ENCODE measurements at regions not wholly inside any gene's neighbourhood (a gene's known extent, or its start where the extent isn't known, plus 50 kb on each side); places are given as distances from the start of the nearest gene placed in this dataset.

DNA sequence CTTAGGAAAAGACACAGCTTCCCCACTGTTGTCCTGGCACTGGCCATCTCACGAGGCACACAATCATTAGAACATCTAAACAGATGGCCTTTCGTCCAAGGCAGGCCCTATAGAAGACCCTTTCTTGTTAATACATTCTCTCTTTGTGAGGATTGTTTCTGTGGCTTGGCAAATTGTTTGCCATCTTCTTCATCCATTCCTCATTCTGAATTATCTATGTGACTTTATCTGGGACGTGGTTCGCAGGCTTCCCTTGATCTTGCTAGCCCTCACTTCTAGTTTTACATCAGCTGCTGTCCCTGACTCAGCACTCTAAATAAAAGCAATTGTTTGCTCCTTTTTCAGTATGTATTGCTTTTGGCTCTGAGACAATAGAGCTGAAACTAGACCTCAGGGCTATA is 101.1 kb upstream of the ZC3H11B start:
- Histone ChIP-seq H2BK15ac (ENCODE audit: low read depth, low read length) (no peak overlapping the region), H3K14ac (replicated peaks; ENCODE audit: low read depth, low read length) (no peak overlapping the region), H4K20me1 (ENCODE audit: insufficient read depth, low read length) (no peaks in the 10 kb centered on the region), H4K8ac (ENCODE audit: low read depth in 2 of 2, low read length in 2 of 2) (no peak overlapping the region), H3K18ac (ENCODE audit: low read depth, low read length) (no peak overlapping the region), H3K56ac (ENCODE audit: extremely low read depth, insufficient read depth, low read length) (no peak overlapping the region), H4K5ac (ENCODE audit: low read depth, low read length) (no peak overlapping the region), H3K79me1 (ENCODE audit: low read depth in 1 of 2, low read length in 2 of 2) (no peaks in the 10 kb centered on the region), H3K9me1 (ENCODE audit: insufficient read depth, low read length) (no peaks in the 10 kb centered on the region), H3K23ac (ENCODE audit: low read depth, low read length) (no peak overlapping the region), H3K36me3 (ENCODE audit: control insufficient read depth, insufficient read depth, low read length) (no peaks in the 10 kb centered on the region), H2AK5ac (ENCODE audit: low read depth, low read length) (no peak overlapping the region), H3K27ac (ENCODE audit: insufficient read depth, low read length) (no peak overlapping the region), H3K4me1 (ENCODE audit: control insufficient read depth, insufficient read depth, low read length) (no peaks in the 10 kb centered on the region), H2BK20ac (ENCODE audit: low read depth, low read length) (no peak overlapping the region), H2AFZ (replicated peaks; ENCODE audit: low read length, poor library complexity) (no peak overlapping the region), H2AK9ac (replicated peaks; ENCODE audit: low read depth, low read length, poor library complexity) (no peak overlapping the region), H2BK5ac (ENCODE audit: low read depth, low read length, poor library complexity, severe bottlenecking) (no peak overlapping the region), H3K4me2 (ENCODE audit: low read depth, low read length) (no peak overlapping the region), H4K91ac (ENCODE audit: insufficient read depth, low read depth, low read length) (no peak overlapping the region), H3K4ac (ENCODE audit: low read depth, low read length) (no peak overlapping the region), H3K9me3 (ENCODE audit: control insufficient read depth, insufficient read depth, low read length) (no peaks in the 10 kb centered on the region), H3K4me3 (ENCODE audit: insufficient read depth, low read depth, low read length) (no peak overlapping the region), H3K27me3 (ENCODE audit: control insufficient read depth, insufficient read depth, low read length) (no peaks in the 10 kb centered on the region), H3K9ac (ENCODE audit: low read depth, low read length) (no peak overlapping the region), H2BK120ac (ENCODE audit: low read depth, low read length) (no peak overlapping the region)
- no peak for ATAC-seq (ENCODE audit: low read depth)
- intact Hi-C loops (cut with micrococcal nuclease) (no loop called here), dilution Hi-C loops (cut with HindIII; ENCODE audit: low sequenced_read_pairs, unreplicated experiment) (no loop called here), in situ Hi-C loops (cut with MboI; ENCODE audit: low sequenced_read_pairs) (no loop called here)
- BruUV-seq (replicated peaks): no TSS peak
- no peak for DNase-seq
- no CpG with 5 or more reads among the region's 4 CpGs for WGBS, 2 experiments (ENCODE audit: extremely low coverage in 2 of 2, insufficient read length in 1 of 2)
- ChIA-PET POLR2A (ENCODE audit: unreplicated experiment) (no interaction called here), CTCF (no interaction called here)
- TF ChIP-seq SMC3 (IDR thresholded peaks at IDR 0.05; ENCODE audit: low read depth, low read length) (no peak), MXI1 (IDR thresholded peaks at IDR 0.05; ENCODE audit: borderline replicate concordance, low read depth, low read length) (no peak), RCOR1 (IDR thresholded peaks at IDR 0.05; ENCODE audit: insufficient replicate concordance, low read length) (no peak), MAZ (IDR thresholded peaks at IDR 0.05; ENCODE audit: borderline replicate concordance, low read depth, low read length) (no peak), BHLHE40 (IDR thresholded peaks at IDR 0.05; ENCODE audit: low read depth, low read length) (no peak), FOS (IDR thresholded peaks at IDR 0.05; ENCODE audit: low read depth, low read length) (no peak), MAFK (IDR thresholded peaks at IDR 0.05; ENCODE audit: low read depth, low read length) (no peak), CEBPB (IDR thresholded peaks at IDR 0.05; ENCODE audit: low read depth, low read length) (no peak), CHD1 (IDR thresholded peaks at IDR 0.05; ENCODE audit: low read depth, low read length) (no peak), RAD21 (IDR thresholded peaks at IDR 0.05; ENCODE audit: low read length) (no peak), NFE2L2 (IDR thresholded peaks at IDR 0.05; ENCODE audit: low read depth, low read length) (no peak), RFX5 (IDR thresholded peaks at IDR 0.05; ENCODE audit: low read depth, low read length) (no peak), POLR2A (IDR thresholded peaks at IDR 0.05; ENCODE audit: low read depth, low read length) (no peak)
- TF ChIP-seq, protein P1, sequence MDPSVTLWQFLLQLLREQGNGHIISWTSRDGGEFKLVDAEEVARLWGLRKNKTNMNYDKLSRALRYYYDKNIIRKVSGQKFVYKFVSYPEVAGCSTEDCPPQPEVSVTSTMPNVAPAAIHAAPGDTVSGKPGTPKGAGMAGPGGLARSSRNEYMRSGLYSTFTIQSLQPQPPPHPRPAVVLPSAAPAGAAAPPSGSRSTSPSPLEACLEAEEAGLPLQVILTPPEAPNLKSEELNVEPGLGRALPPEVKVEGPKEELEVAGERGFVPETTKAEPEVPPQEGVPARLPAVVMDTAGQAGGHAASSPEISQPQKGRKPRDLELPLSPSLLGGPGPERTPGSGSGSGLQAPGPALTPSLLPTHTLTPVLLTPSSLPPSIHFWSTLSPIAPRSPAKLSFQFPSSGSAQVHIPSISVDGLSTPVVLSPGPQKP (IDR thresholded peaks at IDR 0.05; ENCODE audit: borderline replicate concordance, low read depth, low read length): no peak
- TF ChIP-seq, protein P2, sequence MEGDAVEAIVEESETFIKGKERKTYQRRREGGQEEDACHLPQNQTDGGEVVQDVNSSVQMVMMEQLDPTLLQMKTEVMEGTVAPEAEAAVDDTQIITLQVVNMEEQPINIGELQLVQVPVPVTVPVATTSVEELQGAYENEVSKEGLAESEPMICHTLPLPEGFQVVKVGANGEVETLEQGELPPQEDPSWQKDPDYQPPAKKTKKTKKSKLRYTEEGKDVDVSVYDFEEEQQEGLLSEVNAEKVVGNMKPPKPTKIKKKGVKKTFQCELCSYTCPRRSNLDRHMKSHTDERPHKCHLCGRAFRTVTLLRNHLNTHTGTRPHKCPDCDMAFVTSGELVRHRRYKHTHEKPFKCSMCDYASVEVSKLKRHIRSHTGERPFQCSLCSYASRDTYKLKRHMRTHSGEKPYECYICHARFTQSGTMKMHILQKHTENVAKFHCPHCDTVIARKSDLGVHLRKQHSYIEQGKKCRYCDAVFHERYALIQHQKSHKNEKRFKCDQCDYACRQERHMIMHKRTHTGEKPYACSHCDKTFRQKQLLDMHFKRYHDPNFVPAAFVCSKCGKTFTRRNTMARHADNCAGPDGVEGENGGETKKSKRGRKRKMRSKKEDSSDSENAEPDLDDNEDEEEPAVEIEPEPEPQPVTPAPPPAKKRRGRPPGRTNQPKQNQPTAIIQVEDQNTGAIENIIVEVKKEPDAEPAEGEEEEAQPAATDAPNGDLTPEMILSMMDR (conservative IDR thresholded peaks at IDR 0.05; ENCODE audit: low read depth, low read length): no peak
- TF ChIP-seq, protein P3, sequence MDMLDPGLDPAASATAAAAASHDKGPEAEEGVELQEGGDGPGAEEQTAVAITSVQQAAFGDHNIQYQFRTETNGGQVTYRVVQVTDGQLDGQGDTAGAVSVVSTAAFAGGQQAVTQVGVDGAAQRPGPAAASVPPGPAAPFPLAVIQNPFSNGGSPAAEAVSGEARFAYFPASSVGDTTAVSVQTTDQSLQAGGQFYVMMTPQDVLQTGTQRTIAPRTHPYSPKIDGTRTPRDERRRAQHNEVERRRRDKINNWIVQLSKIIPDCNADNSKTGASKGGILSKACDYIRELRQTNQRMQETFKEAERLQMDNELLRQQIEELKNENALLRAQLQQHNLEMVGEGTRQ (IDR thresholded peaks at IDR 0.05; ENCODE audit: low read depth, low read length): no peak
